H9 (cell line): ENCODE measurements at regions not wholly inside any gene's neighbourhood (a gene's known extent, or its start where the extent isn't known, plus 50 kb on each side); places are given as distances from the start of the nearest gene placed in this dataset.
A peak's percentile ranks its signal among the peaks of the same experiment; 100 is the strongest.

Experiments used
- DNase-seq: peaks from one replicate; pipeline ENCODE4 v3.0.0-alpha.2; 2017
- H2AFZ ChIP-seq: one replicate; pipeline ENCODE4 v1.6.1; 2013; ENCODE audit warnings: mild to moderate bottlenecking, low read length, control low read depth, moderate library complexity
- H2AK5ac ChIP-seq: 2 replicates; pipeline ENCODE4 v1.6.1; 2013; ENCODE audit warnings: low read length, control low read depth, mixed read lengths; ENCODE audit not compliant: insufficient read length
- H2BK120ac ChIP-seq: one replicate; pipeline ENCODE4 v1.6.1; 2013; ENCODE audit warnings: low read depth, mild to moderate bottlenecking, low read length, control low read depth, inconsistent platforms; ENCODE audit not compliant: poor library complexity, severe bottlenecking
- H2BK12ac ChIP-seq: 2 replicates; pipeline ENCODE4 v1.6.1; 2013; ENCODE audit warnings: low read length, control low read depth, mixed read lengths, low read depth; ENCODE audit not compliant: insufficient read length
- H2BK15ac ChIP-seq: 2 replicates; pipeline ENCODE4 v1.6.1; 2013; ENCODE audit warnings: low read depth, low read length, control low read depth
- H2BK20ac ChIP-seq: one replicate; pipeline ENCODE4 v1.6.1; 2013; ENCODE audit warnings: low read depth, mild to moderate bottlenecking, low read length, control low read depth, inconsistent platforms; ENCODE audit not compliant: poor library complexity, severe bottlenecking
- H2BK5ac ChIP-seq: 2 replicates; pipeline ENCODE4 v1.6.1; 2013; ENCODE audit warnings: low read length, control low read depth, mixed read lengths; ENCODE audit not compliant: insufficient read length
- H3K14ac ChIP-seq: 2 replicates; pipeline ENCODE4 v1.6.1; 2013; ENCODE audit warnings: low read length, control low read depth; ENCODE audit not compliant: insufficient read depth
- H3K18ac ChIP-seq: 2 replicates; pipeline ENCODE4 v1.6.1; 2013; ENCODE audit warnings: low read depth, mild to moderate bottlenecking, mixed read lengths, low read length, control low read depth; ENCODE audit not compliant: insufficient read length
- H3K23ac ChIP-seq: 2 replicates; pipeline ENCODE4 v1.6.1; 2013; ENCODE audit warnings: low read length, control low read depth, mixed read lengths, low read depth; ENCODE audit not compliant: insufficient read length
- H3K23me2 ChIP-seq: 2 replicates; pipeline ENCODE4 v1.6.1; 2013; ENCODE audit warnings: low read depth, mild to moderate bottlenecking, mixed read lengths, low read length, control low read depth; ENCODE audit not compliant: insufficient read length, poor library complexity, severe bottlenecking
- H3K27ac ChIP-seq: 2 replicates; pipeline ENCODE4 v1.5.1; 2013; ENCODE audit warnings: low read length, control low read depth, mixed read lengths, low read depth; ENCODE audit not compliant: insufficient read length
- H3K27me3 ChIP-seq: 2 replicates; pipeline ENCODE4 v1.6.1; 2013; ENCODE audit warnings: low read length, control low read depth, inconsistent platforms; ENCODE audit not compliant: insufficient read depth
- H3K4ac ChIP-seq: 2 replicates; pipeline ENCODE4 v1.6.1; 2013; ENCODE audit warnings: low read depth, mild to moderate bottlenecking, control low read depth, inconsistent platforms, low read length, moderate library complexity
- H3K4me1 ChIP-seq: 2 replicates; pipeline ENCODE4 v1.6.1; 2013; ENCODE audit warnings: low read length, control low read depth, inconsistent platforms; ENCODE audit not compliant: insufficient read depth
- H3K4me2 ChIP-seq: 2 replicates; pipeline ENCODE4 v1.6.1; 2013; ENCODE audit warnings: low read length, control low read depth, mixed read lengths; ENCODE audit not compliant: insufficient read length, insufficient read depth
- H3K56ac ChIP-seq: 2 replicates; pipeline ENCODE4 v1.6.1; 2013; ENCODE audit warnings: low read depth, mild to moderate bottlenecking, mixed read lengths, low read length, control low read depth; ENCODE audit not compliant: insufficient read length
- H3K79me1 ChIP-seq: 2 replicates; pipeline ENCODE4 v1.6.1; 2013; ENCODE audit warnings: low read depth, mild to moderate bottlenecking, moderate library complexity, low read length, control low read depth, inconsistent platforms; ENCODE audit not compliant: insufficient read depth, poor library complexity, severe bottlenecking
- H3K79me2 ChIP-seq: 2 replicates; pipeline ENCODE4 v1.6.1; 2013; ENCODE audit warnings: low read length, control low read depth, inconsistent platforms; ENCODE audit not compliant: insufficient read depth
- H3K9ac ChIP-seq: 2 replicates; pipeline ENCODE4 v1.6.1; 2013; ENCODE audit warnings: low read length, control low read depth, mixed read lengths; ENCODE audit not compliant: insufficient read length; ENCODE audit errors: extremely low read depth
- H3K9me3 ChIP-seq: one replicate; pipeline ENCODE4 v1.6.1; 2013; ENCODE audit warnings: low read depth, low read length, inconsistent platforms; ENCODE audit not compliant: control insufficient read depth
- H3T11ph ChIP-seq: one replicate; pipeline ENCODE4 v1.6.1; 2013; ENCODE audit warnings: mild to moderate bottlenecking, low read length, control low read depth, inconsistent platforms
- H4K20me1 ChIP-seq: one replicate; pipeline ENCODE4 v1.6.1; 2013; ENCODE audit not compliant: control insufficient read depth, insufficient read length, insufficient read depth
- H4K5ac ChIP-seq: 2 replicates; pipeline ENCODE4 v1.6.1; 2013; ENCODE audit warnings: low read depth, mild to moderate bottlenecking, mixed read lengths, low read length, control low read depth; ENCODE audit not compliant: insufficient read length
- H4K8ac ChIP-seq: replicated peaks from 2 replicates; pipeline ENCODE4 v1.6.1; 2013; ENCODE audit warnings: low read length, control low read depth, mixed read lengths, low read depth; ENCODE audit not compliant: insufficient read length
- H4K91ac ChIP-seq: 2 replicates; pipeline ENCODE4 v1.6.1; 2013; ENCODE audit warnings: low read depth, mild to moderate bottlenecking, moderate library complexity, mixed read lengths, low read length, control low read depth; ENCODE audit not compliant: insufficient read length
- H3K27ac Mint-ChIP-seq, 3 experiments: 2 replicates in 2 of 3; 3 replicates in 1 of 3; pipeline ENCODE4 v1.8.0; 2020 to 2021; ENCODE audit warnings: mixed read lengths in 3 of 3, mild to moderate bottlenecking in 1 of 3, moderate library complexity in 1 of 3
- H3K27me3 Mint-ChIP-seq: 2 replicates; pipeline ENCODE4 v1.8.0; 2021; ENCODE audit warnings: low read depth, mild to moderate bottlenecking, moderate library complexity, mixed read lengths
- H3K36me3 Mint-ChIP-seq, 3 experiments: 2 replicates in 2 of 3; 3 replicates in 1 of 3; pipeline ENCODE4 v1.8.0; 2020 to 2021; ENCODE audit warnings: low read depth in 3 of 3, mixed read lengths in 3 of 3; ENCODE audit not compliant: insufficient read depth in 1 of 3
- H3K4me1 Mint-ChIP-seq, 2 experiments: 2 replicates each; pipeline ENCODE4 v1.8.0; 2020; ENCODE audit warnings: mixed read lengths in 2 of 2
- H3K4me3 Mint-ChIP-seq, 2 experiments: 2 replicates in 1 of 2; 3 replicates in 1 of 2; pipeline ENCODE4 v1.8.0; 2020 to 2021; ENCODE audit warnings: mild to moderate bottlenecking in 2 of 2, mixed read lengths in 2 of 2, moderate library complexity in 1 of 2
- H3K9me3 Mint-ChIP-seq, 2 experiments: 2 replicates in 1 of 2; 3 replicates in 1 of 2; pipeline ENCODE4 v1.8.0; 2020; ENCODE audit warnings: mild to moderate bottlenecking in 2 of 2, mixed read lengths in 2 of 2, moderate library complexity in 1 of 2
- CTCF ChIP-seq: fragments of 200-600 bp; sonication (generic); conservative IDR thresholded peaks from 3 replicates; pipeline ENCODE4 v1.8.0; 2021; ENCODE audit warnings: antibody characterized with exemption, mild to moderate bottlenecking
- WGBS: extraction: QIAGEN DNeasy Blood & Tissue Kit; methylation state at CpG from one replicate; pipeline ENCODE4 v1.1.7; 2013; ENCODE audit warnings: missing lambda C conversion rate, low lambda C conversion rate, mixed read lengths; ENCODE audit not compliant: insufficient read length; ENCODE audit errors: extremely low coverage; 5-methylcytosine and 5-hydroxymethylcytosine counted together

GRCh38 chr20:24042646-24043045 lies 54.1 kb upstream of the GGTLC1 start:
- H3K9me3 ChIP-seq: no peaks in the 10 kb centered on the region
- H2AK5ac ChIP-seq: no peak overlapping the region
- peak overlapping the region; percentile 60 for H3K14ac ChIP-seq
- no peak overlapping the region for H3T11ph ChIP-seq
- Mint-ChIP-seq H3K4me3 (no peak overlapping the region), H3K36me3 (no peaks in the 10 kb centered on the region), H3K9me3 (no peaks in the 10 kb centered on the region), H3K4me1 (no peaks in the 10 kb centered on the region), H3K27me3 (no peaks in the 10 kb centered on the region), H3K27ac (peak overlapping the region in 1 of 3 experiments; percentile 91; a peak in 1 of 7 replicates)
- no peak overlapping the region for H2BK15ac ChIP-seq
- no peaks in the 10 kb centered on the region for H4K20me1 ChIP-seq
- H3K18ac ChIP-seq: no peak overlapping the region
- no peak overlapping the region for H3K4ac ChIP-seq
- WGBS: no CpG with 5 or more reads among the region's 3 CpGs
- H3K23me2 ChIP-seq: no peaks in the 10 kb centered on the region
- no peaks in the 10 kb centered on the region for H3K79me1 ChIP-seq
- no peak overlapping the region for H3K4me2 ChIP-seq
- H2BK12ac ChIP-seq: no peak overlapping the region
- H3K56ac ChIP-seq: no peak overlapping the region
- H3K27ac ChIP-seq: no peak overlapping the region
- no peak overlapping the region for H2BK5ac ChIP-seq
- H4K8ac ChIP-seq: no peak overlapping the region
- no peaks in the 10 kb centered on the region for H3K4me1 ChIP-seq
- H4K91ac ChIP-seq: no peak overlapping the region
- no peak overlapping the region for H2BK20ac ChIP-seq
- H3K79me2 ChIP-seq: no peaks in the 10 kb centered on the region
- H3K23ac ChIP-seq: no peak overlapping the region
- no peak overlapping the region for H2BK120ac ChIP-seq
- H2AFZ ChIP-seq: no peak overlapping the region
- H3K27me3 ChIP-seq: no peaks in the 10 kb centered on the region
- H3K9ac ChIP-seq: no peak overlapping the region
- H4K5ac ChIP-seq: no peak overlapping the region
- TF ChIP-seq CTCF: no peak
- DNase-seq: no peak
